ENCODE measurements at regions not wholly inside any gene's neighbourhood (a gene's known extent, or its start where the extent isn't known, plus 50 kb on each side); places are given as distances from the start of the nearest gene placed in this dataset.

- Mint-ChIP-seq H3K4me1 (peaks cover 0 to 12% of the 10 kb centered on the region in 2 donors), H3K27me3 (peaks cover 8 to 28% of the 10 kb centered on the region in 2 donors), H3K9me3 (peaks cover 0 to under 1% of the 10 kb centered on the region in 2 donors), H3K27ac (no peak overlapping the region), H3K36me3 (no peaks in the 10 kb centered on the region), H3K4me3 (no peak overlapping the region)
- ATAC-seq (replicated peaks), result no peak
- no peak for DNase-seq
Measured at GRCh38 chr1:57991289-57991688, 555.2 kb downstream of the OMA1 start.

GRCh38 chr1:57989877-57990276 lies 556.6 kb downstream of the OMA1 start:
- no peak for DNase-seq
- Mint-ChIP-seq H3K9me3 (no peaks in the 10 kb centered on the region), H3K27ac (no peak overlapping the region), H3K27me3 (peaks cover 8 to 28% of the 10 kb centered on the region in 2 donors), H3K4me3 (no peak overlapping the region), H3K4me1 (peaks cover 0 to 18% of the 10 kb centered on the region in 2 donors), H3K36me3 (no peaks in the 10 kb centered on the region)
- no peak for ATAC-seq (replicated peaks)

GRCh38 chr1:57987523-57987922 lies 559.0 kb downstream of the OMA1 start:
- ATAC-seq (replicated peaks) (no peak), DNase-seq (no peak)
- Mint-ChIP-seq H3K27me3 (peaks cover 8 to 35% of the 10 kb centered on the region in 2 donors), H3K4me1 (peaks cover 0 to 18% of the 10 kb centered on the region in 2 donors), H3K9me3 (no peaks in the 10 kb centered on the region), H3K4me3 (no peak overlapping the region), H3K36me3 (no peaks in the 10 kb centered on the region), H3K27ac (no peak overlapping the region)

GRCh38 chr1:57986432-57986831 lies 560.1 kb downstream of the OMA1 start:
- peaks cover 0 to 18% of the 10 kb centered on the region in 2 donors for H3K4me1 Mint-ChIP-seq
- no peak overlapping the region for H3K27ac Mint-ChIP-seq
- H3K36me3 Mint-ChIP-seq, result no peaks in the 10 kb centered on the region
- H3K4me3 Mint-ChIP-seq, result no peak overlapping the region
- DNase-seq (peak; percentile 0), ATAC-seq (replicated peaks) (peak; percentile 96 to 97)
- peaks cover 8 to 37% of the 10 kb centered on the region in 2 donors for H3K27me3 Mint-ChIP-seq
- H3K9me3 Mint-ChIP-seq, result no peaks in the 10 kb centered on the region

GRCh38 chr1:57984277-57984676 lies 560.4 kb upstream of the DAB1 start:
- H3K4me3 Mint-ChIP-seq, result no peak overlapping the region
- H3K27ac Mint-ChIP-seq, result no peak overlapping the region
- ATAC-seq (replicated peaks) (no peak), DNase-seq (no peak)
- peaks cover 0 to 18% of the 10 kb centered on the region in 2 donors for H3K4me1 Mint-ChIP-seq
- peaks cover 8 to 29% of the 10 kb centered on the region in 2 donors for H3K27me3 Mint-ChIP-seq
- no peaks in the 10 kb centered on the region for H3K9me3 Mint-ChIP-seq
- H3K36me3 Mint-ChIP-seq, result no peaks in the 10 kb centered on the region

GRCh38 chr1:57983441-57983840 lies 559.6 kb upstream of the DAB1 start:
- peaks cover 0 to 3% of the 10 kb centered on the region in 2 donors for H3K9me3 Mint-ChIP-seq

GRCh38 chr1:57982852-57983251 lies 559.0 kb upstream of the DAB1 start:
- no peak for ATAC-seq (replicated peaks)
- H3K4me1 Mint-ChIP-seq, result peaks cover 0 to 18% of the 10 kb centered on the region in 2 donors
- no peak for DNase-seq
- no peak overlapping the region for H3K27ac Mint-ChIP-seq
- H3K36me3 Mint-ChIP-seq, result no peaks in the 10 kb centered on the region
- H3K27me3 Mint-ChIP-seq, result peaks cover 9 to 15% of the 10 kb centered on the region in 2 donors
- no peak overlapping the region for H3K4me3 Mint-ChIP-seq
- peaks cover 0 to 4% of the 10 kb centered on the region in 2 donors for H3K9me3 Mint-ChIP-seq

More at GRCh38 chr1:57983441-57983840, 559.6 kb upstream of the DAB1 start:
- peaks cover 0 to 18% of the 10 kb centered on the region in 2 donors for H3K4me1 Mint-ChIP-seq
- H3K4me3 Mint-ChIP-seq, result no peak overlapping the region
- ATAC-seq (replicated peaks), result no peak
- H3K27me3 Mint-ChIP-seq, result peaks cover 8 to 20% of the 10 kb centered on the region in 2 donors
- no peak overlapping the region for H3K27ac Mint-ChIP-seq
- DNase-seq, result no peak
- H3K36me3 Mint-ChIP-seq, result no peaks in the 10 kb centered on the region

- Mint-ChIP-seq H3K27ac (no peak overlapping the region), H3K27me3 (peaks cover 7 to 8% of the 10 kb centered on the region in 2 donors), H3K9me3 (peaks cover 3 to 12% of the 10 kb centered on the region in 2 donors), H3K4me3 (no peak overlapping the region), H3K36me3 (no peaks in the 10 kb centered on the region), H3K4me1 (no peaks in the 10 kb centered on the region)
- DNase-seq (no peak), ATAC-seq (replicated peaks) (no peak)
Measured at GRCh38 chr1:57976216-57976615, 552.4 kb upstream of the DAB1 start.

- no peaks in the 10 kb centered on the region for H3K4me1 Mint-ChIP-seq
- DNase-seq (no peak), ATAC-seq (replicated peaks) (no peak)
- no peaks in the 10 kb centered on the region for H3K36me3 Mint-ChIP-seq
- no peak overlapping the region for H3K27ac Mint-ChIP-seq
- peaks cover 2 to 3% of the 10 kb centered on the region in 2 donors for H3K9me3 Mint-ChIP-seq
- H3K27me3 Mint-ChIP-seq, result no peaks in the 10 kb centered on the region
- H3K4me3 Mint-ChIP-seq, result no peak overlapping the region
Measured at GRCh38 chr1:57968321-57968720, 544.5 kb upstream of the DAB1 start.

GRCh38 chr1:57966751-57967406 lies 543.0 kb upstream of the DAB1 start:
- ATAC-seq (replicated peaks) (no peak), DNase-seq (no peak)
- Mint-ChIP-seq H3K27ac (no peak overlapping the region), H3K9me3 (no peaks in the 10 kb centered on the region), H3K4me3 (no peak overlapping the region), H3K27me3 (no peaks in the 10 kb centered on the region), H3K4me1 (no peaks in the 10 kb centered on the region), H3K36me3 (no peaks in the 10 kb centered on the region)

GRCh38 chr1:57966340-57966739 lies 542.5 kb upstream of the DAB1 start:
- ATAC-seq (replicated peaks) (no peak), DNase-seq (no peak)
- H3K36me3 Mint-ChIP-seq, result no peaks in the 10 kb centered on the region
- H3K4me1 Mint-ChIP-seq, result no peaks in the 10 kb centered on the region
- H3K9me3 Mint-ChIP-seq, result no peaks in the 10 kb centered on the region
- H3K27me3 Mint-ChIP-seq, result no peaks in the 10 kb centered on the region
- H3K4me3 Mint-ChIP-seq, result no peak overlapping the region
- no peak overlapping the region for H3K27ac Mint-ChIP-seq

GRCh38 chr1:57963581-57963980 lies 539.7 kb upstream of the DAB1 start:
- no peaks in the 10 kb centered on the region for H3K9me3 Mint-ChIP-seq
- H3K4me1 Mint-ChIP-seq, result no peaks in the 10 kb centered on the region

GRCh38 chr1:57959531-57960241 lies 535.8 kb upstream of the DAB1 start:
- Mint-ChIP-seq H3K4me3 (no peak overlapping the region), H3K9me3 (no peaks in the 10 kb centered on the region), H3K4me1 (no peaks in the 10 kb centered on the region), H3K36me3 (no peaks in the 10 kb centered on the region), H3K27ac (no peak overlapping the region), H3K27me3 (no peaks in the 10 kb centered on the region)
- no peak for ATAC-seq (replicated peaks)
- DNase-seq, result no peak

More at GRCh38 chr1:57963581-57963980, 539.7 kb upstream of the DAB1 start:
- ATAC-seq (replicated peaks) (no peak), DNase-seq (no peak)
- Mint-ChIP-seq H3K4me3 (no peak overlapping the region), H3K36me3 (no peaks in the 10 kb centered on the region), H3K27me3 (no peaks in the 10 kb centered on the region), H3K27ac (no peak overlapping the region)

GRCh38 chr1:57957576-57957975 lies 533.7 kb upstream of the DAB1 start:
- no peaks in the 10 kb centered on the region for H3K27me3 Mint-ChIP-seq
- no peak overlapping the region for H3K4me3 Mint-ChIP-seq
- ATAC-seq (replicated peaks), result no peak
- H3K36me3 Mint-ChIP-seq, result no peaks in the 10 kb centered on the region
- H3K9me3 Mint-ChIP-seq, result no peaks in the 10 kb centered on the region
- no peaks in the 10 kb centered on the region for H3K4me1 Mint-ChIP-seq
- H3K27ac Mint-ChIP-seq, result no peak overlapping the region
- no peak for DNase-seq

GRCh38 chr1:57951390-57951789 lies 527.5 kb upstream of the DAB1 start:
- no peak for ATAC-seq (replicated peaks)
- H3K4me1 Mint-ChIP-seq, result no peaks in the 10 kb centered on the region
- no peaks in the 10 kb centered on the region for H3K9me3 Mint-ChIP-seq

More at GRCh38 chr1:57951390-57951789, 527.5 kb upstream of the DAB1 start:
- DNase-seq, result no peak
- no peak overlapping the region for H3K27ac Mint-ChIP-seq
- H3K36me3 Mint-ChIP-seq, result no peaks in the 10 kb centered on the region
- no peak overlapping the region for H3K4me3 Mint-ChIP-seq
- no peaks in the 10 kb centered on the region for H3K27me3 Mint-ChIP-seq
